Nephron progenitor cell (in vitro differentiated cells): ENCODE measurements at regions not wholly inside any gene's neighbourhood (a gene's known extent, or its start where the extent isn't known, plus 50 kb on each side); places are given as distances from the start of the nearest gene placed in this dataset.

Experiments
- DNase-seq: peaks from one replicate; pipeline ENCODE4 v3.0.0; 2021
- H3K27ac Mint-ChIP-seq: 2 replicates; pipeline ENCODE4 v1.8.0; 2021; ENCODE audit warnings: mild to moderate bottlenecking, moderate library complexity, mixed read lengths
- H3K27me3 Mint-ChIP-seq: 2 replicates; pipeline ENCODE4 v1.8.0; 2021; ENCODE audit warnings: mild to moderate bottlenecking, low read depth, mixed read lengths; ENCODE audit not compliant: poor library complexity
- H3K36me3 Mint-ChIP-seq: 2 replicates; pipeline ENCODE4 v1.8.0; 2021; ENCODE audit warnings: low read depth, mixed read lengths
- H3K4me1 Mint-ChIP-seq: 2 replicates; pipeline ENCODE4 v1.8.0; 2021; ENCODE audit warnings: mixed read lengths
- H3K4me3 Mint-ChIP-seq: 2 replicates; pipeline ENCODE4 v1.8.0; 2021; ENCODE audit warnings: mild to moderate bottlenecking, moderate library complexity, mixed read lengths
- H3K9me3 Mint-ChIP-seq: 2 replicates; pipeline ENCODE4 v1.8.0; 2021; ENCODE audit warnings: mild to moderate bottlenecking, moderate library complexity, mixed read lengths
- TF ChIP-seq, protein P1 (sequence below): fragments of 200-600 bp; sonication (generic); IDR thresholded peaks from 2 replicates; pipeline ENCODE4 v1.5.0; 2021; ENCODE audit warnings: antibody characterized with exemption

DNA sequence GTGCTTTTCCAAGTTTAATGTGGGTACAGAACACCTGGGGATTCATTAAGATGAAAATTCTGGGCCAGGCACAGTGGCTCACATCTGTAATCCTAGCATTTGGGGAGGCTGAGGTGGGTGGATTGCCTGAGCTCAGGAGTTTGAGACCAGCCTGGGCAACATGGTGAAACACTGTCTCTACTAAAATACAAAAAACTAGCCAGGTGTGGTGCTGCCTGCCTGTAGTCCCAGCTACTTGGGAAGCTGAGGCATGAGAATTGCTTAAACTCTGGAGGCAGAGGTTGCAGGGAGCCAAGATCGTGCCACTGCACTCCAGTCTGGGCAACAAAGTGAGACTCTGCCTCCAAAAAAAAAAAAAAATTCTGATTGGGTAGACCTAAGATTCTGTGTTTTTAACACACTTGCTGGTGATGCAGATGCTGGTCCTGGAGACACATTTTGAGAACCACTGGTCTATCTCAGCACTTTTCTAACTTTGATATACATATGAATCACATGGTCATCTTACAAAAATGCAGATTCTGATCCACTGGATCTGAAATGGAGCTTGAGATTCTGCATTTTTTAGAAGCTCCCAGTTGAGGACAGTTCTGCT, 223.8 kb upstream of the SATB1 start:
- H3K36me3 Mint-ChIP-seq: no peaks in the 10 kb centered on the region
- peaks cover 9% of the 10 kb centered on the region for H3K27me3 Mint-ChIP-seq
- no peak for DNase-seq
- TF ChIP-seq, protein P1, sequence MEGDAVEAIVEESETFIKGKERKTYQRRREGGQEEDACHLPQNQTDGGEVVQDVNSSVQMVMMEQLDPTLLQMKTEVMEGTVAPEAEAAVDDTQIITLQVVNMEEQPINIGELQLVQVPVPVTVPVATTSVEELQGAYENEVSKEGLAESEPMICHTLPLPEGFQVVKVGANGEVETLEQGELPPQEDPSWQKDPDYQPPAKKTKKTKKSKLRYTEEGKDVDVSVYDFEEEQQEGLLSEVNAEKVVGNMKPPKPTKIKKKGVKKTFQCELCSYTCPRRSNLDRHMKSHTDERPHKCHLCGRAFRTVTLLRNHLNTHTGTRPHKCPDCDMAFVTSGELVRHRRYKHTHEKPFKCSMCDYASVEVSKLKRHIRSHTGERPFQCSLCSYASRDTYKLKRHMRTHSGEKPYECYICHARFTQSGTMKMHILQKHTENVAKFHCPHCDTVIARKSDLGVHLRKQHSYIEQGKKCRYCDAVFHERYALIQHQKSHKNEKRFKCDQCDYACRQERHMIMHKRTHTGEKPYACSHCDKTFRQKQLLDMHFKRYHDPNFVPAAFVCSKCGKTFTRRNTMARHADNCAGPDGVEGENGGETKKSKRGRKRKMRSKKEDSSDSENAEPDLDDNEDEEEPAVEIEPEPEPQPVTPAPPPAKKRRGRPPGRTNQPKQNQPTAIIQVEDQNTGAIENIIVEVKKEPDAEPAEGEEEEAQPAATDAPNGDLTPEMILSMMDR: no peak
- no peak overlapping the region for H3K27ac Mint-ChIP-seq
- H3K4me3 Mint-ChIP-seq: no peak overlapping the region
- no peaks in the 10 kb centered on the region for H3K9me3 Mint-ChIP-seq
- H3K4me1 Mint-ChIP-seq: no peaks in the 10 kb centered on the region

- no peaks in the 10 kb centered on the region for H3K36me3 Mint-ChIP-seq
- peaks cover 3% of the 10 kb centered on the region for H3K4me1 Mint-ChIP-seq
- no peaks in the 10 kb centered on the region for H3K9me3 Mint-ChIP-seq
- no peak for DNase-seq
- H3K27me3 Mint-ChIP-seq: peaks cover 9% of the 10 kb centered on the region
- no peak overlapping the region for H3K27ac Mint-ChIP-seq
- no peak overlapping the region for H3K4me3 Mint-ChIP-seq
- TF ChIP-seq, protein P1: no peak
Observed at GRCh38 chr3:18648159-18648558, 223.0 kb upstream of the SATB1 start.

DNA sequence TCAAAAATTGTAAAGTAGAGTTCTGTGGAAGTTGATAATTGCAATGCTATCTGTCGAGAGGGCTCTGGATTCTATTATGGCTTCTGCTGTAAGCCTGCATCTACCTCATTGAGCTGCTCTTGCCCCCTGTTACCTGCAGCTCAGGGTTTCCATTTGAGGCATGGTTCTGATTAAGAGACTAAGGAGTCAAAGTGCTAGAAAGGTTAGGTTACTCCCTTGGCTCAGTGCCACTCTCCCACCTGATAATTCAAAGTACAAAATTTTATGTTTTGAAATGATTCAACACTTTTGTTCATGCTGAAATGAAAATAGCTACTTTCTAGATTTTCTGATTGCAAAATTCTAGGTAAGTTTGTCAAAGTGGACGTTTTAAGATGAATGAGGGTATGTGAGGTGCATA, 220.5 kb upstream of the SATB1 start:
- TF ChIP-seq, protein P1: no peak
- Mint-ChIP-seq H3K27ac (no peak overlapping the region), H3K4me3 (no peak overlapping the region), H3K27me3 (peaks cover 9% of the 10 kb centered on the region), H3K9me3 (peaks cover 7% of the 10 kb centered on the region), H3K4me1 (peaks cover 8% of the 10 kb centered on the region), H3K36me3 (no peaks in the 10 kb centered on the region)
- no peak for DNase-seq

- Mint-ChIP-seq H3K4me3 (no peak overlapping the region), H3K4me1 (peaks cover 8% of the 10 kb centered on the region), H3K9me3 (peaks cover 12% of the 10 kb centered on the region), H3K36me3 (no peaks in the 10 kb centered on the region), H3K27me3 (peaks cover 9% of the 10 kb centered on the region), H3K27ac (no peak overlapping the region)
- TF ChIP-seq, protein P1: no peak
- no peak for DNase-seq
Observed at GRCh38 chr3:18643281-18643680, 218.1 kb upstream of the SATB1 start.

- Mint-ChIP-seq H3K36me3 (no peaks in the 10 kb centered on the region), H3K27me3 (peaks cover 4% of the 10 kb centered on the region), H3K4me1 (peaks cover 8% of the 10 kb centered on the region), H3K27ac (no peak overlapping the region), H3K4me3 (no peak overlapping the region), H3K9me3 (peaks cover 12% of the 10 kb centered on the region)
- DNase-seq: no peak
- TF ChIP-seq, protein P1: no peak
Observed at GRCh38 chr3:18641916-18642315, 216.8 kb upstream of the SATB1 start.

GRCh38 chr3:18635215-18635614, 210.1 kb upstream of the SATB1 start:
- Mint-ChIP-seq H3K4me1 (peaks cover 5% of the 10 kb centered on the region), H3K4me3 (no peak overlapping the region), H3K9me3 (peaks cover 7% of the 10 kb centered on the region), H3K27me3 (no peaks in the 10 kb centered on the region), H3K36me3 (no peaks in the 10 kb centered on the region), H3K27ac (no peak overlapping the region)
- DNase-seq: no peak
- TF ChIP-seq, protein P1: no peak
